HepG2 (cell line): ENCODE measurements at regions not wholly inside any gene's neighbourhood (a gene's known extent, or its start where the extent isn't known, plus 50 kb on each side); places are given as distances from the start of the nearest gene placed in this dataset.

ENCODE experiments used
- HDAC2 ChIP-seq: sonication (generic); formaldehyde crosslinking; IDR thresholded peaks from 2 replicates; pipeline ENCODE4 v1.4.0; 2020; ENCODE audit warnings: missing genetic modification reagents
- HOXA7 ChIP-seq: sonication (generic); formaldehyde crosslinking; IDR thresholded peaks from 2 replicates; pipeline ENCODE4 v1.8.1; 2022; ENCODE audit warnings: mild to moderate bottlenecking, missing genetic modification reagents, moderate library complexity
- MLLT10 ChIP-seq: sonication (generic); formaldehyde crosslinking; IDR thresholded peaks from 2 replicates; pipeline ENCODE4 v1.4.0; 2020; ENCODE audit warnings: missing genetic modification reagents
- NCOA2 ChIP-seq: sonication (generic); formaldehyde crosslinking; IDR thresholded peaks from 2 replicates; pipeline ENCODE4 v1.8.0; 2022; ENCODE audit warnings: inconsistent platforms
- PHF21A ChIP-seq: sonication (generic); formaldehyde crosslinking; IDR thresholded peaks from 2 replicates; pipeline ENCODE4 v1.5.0; 2020; ENCODE audit warnings: mild to moderate bottlenecking, missing genetic modification reagents
- SMARCE1 ChIP-seq: fragments of 450-650 bp; IDR thresholded peaks from 2 replicates; pipeline ENCODE4 v1.6.1; 2017; ENCODE audit warnings: borderline replicate concordance
- ZHX1 ChIP-seq: sonication (generic); formaldehyde crosslinking; IDR thresholded peaks from 2 replicates; pipeline ENCODE4 v1.8.1; 2022; ENCODE audit warnings: low read depth, mild to moderate bottlenecking, missing genetic modification reagents
- ZNF317 ChIP-seq: sonication (generic); formaldehyde crosslinking; IDR thresholded peaks from 2 replicates; pipeline ENCODE4 v1.5.0; 2020; ENCODE audit warnings: mild to moderate bottlenecking, missing genetic modification reagents
- TF ChIP-seq, protein P1 (sequence below): fragments of 450-650 bp; IDR thresholded peaks from 2 replicates; pipeline ENCODE4 v1.6.1; 2017; ENCODE audit warnings: mild to moderate bottlenecking
- TF ChIP-seq, protein P2 (sequence below): sonication (generic); formaldehyde crosslinking; IDR thresholded peaks from 2 replicates; pipeline ENCODE4 v1.4.0; 2020; ENCODE audit warnings: missing genetic modification reagents
- TF ChIP-seq, protein P3 (sequence below): sonication (generic); formaldehyde crosslinking; IDR thresholded peaks from 2 replicates; pipeline ENCODE4 v1.5.1; 2020; ENCODE audit warnings: mild to moderate bottlenecking, missing genetic modification reagents, borderline replicate concordance

GRCh38 chr14:54106661-54107377, 150.2 kb upstream of the BMP4 start (continued):
- no peak for TF ChIP-seq ZHX1 (CRISPR knock-in tag)
- TF ChIP-seq, protein P1, sequence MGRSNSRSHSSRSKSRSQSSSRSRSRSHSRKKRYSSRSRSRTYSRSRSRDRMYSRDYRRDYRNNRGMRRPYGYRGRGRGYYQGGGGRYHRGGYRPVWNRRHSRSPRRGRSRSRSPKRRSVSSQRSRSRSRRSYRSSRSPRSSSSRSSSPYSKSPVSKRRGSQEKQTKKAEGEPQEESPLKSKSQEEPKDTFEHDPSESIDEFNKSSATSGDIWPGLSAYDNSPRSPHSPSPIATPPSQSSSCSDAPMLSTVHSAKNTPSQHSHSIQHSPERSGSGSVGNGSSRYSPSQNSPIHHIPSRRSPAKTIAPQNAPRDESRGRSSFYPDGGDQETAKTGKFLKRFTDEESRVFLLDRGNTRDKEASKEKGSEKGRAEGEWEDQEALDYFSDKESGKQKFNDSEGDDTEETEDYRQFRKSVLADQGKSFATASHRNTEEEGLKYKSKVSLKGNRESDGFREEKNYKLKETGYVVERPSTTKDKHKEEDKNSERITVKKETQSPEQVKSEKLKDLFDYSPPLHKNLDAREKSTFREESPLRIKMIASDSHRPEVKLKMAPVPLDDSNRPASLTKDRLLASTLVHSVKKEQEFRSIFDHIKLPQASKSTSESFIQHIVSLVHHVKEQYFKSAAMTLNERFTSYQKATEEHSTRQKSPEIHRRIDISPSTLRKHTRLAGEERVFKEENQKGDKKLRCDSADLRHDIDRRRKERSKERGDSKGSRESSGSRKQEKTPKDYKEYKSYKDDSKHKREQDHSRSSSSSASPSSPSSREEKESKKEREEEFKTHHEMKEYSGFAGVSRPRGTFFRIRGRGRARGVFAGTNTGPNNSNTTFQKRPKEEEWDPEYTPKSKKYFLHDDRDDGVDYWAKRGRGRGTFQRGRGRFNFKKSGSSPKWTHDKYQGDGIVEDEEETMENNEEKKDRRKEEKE, result no peak
- no peak for TF ChIP-seq ZNF317 (CRISPR knock-in tag)
- no peak for TF ChIP-seq HOXA7 (CRISPR knock-in tag)
- TF ChIP-seq PHF21A (CRISPR knock-in tag), result 0 out of 2 replicates have a peak, but pooled peaks have one; percentile 16
- TF ChIP-seq, protein P2, sequence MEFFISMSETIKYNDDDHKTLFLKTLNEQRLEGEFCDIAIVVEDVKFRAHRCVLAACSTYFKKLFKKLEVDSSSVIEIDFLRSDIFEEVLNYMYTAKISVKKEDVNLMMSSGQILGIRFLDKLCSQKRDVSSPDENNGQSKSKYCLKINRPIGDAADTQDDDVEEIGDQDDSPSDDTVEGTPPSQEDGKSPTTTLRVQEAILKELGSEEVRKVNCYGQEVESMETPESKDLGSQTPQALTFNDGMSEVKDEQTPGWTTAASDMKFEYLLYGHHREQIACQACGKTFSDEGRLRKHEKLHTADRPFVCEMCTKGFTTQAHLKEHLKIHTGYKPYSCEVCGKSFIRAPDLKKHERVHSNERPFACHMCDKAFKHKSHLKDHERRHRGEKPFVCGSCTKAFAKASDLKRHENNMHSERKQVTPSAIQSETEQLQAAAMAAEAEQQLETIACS (CRISPR knock-in tag), result no peak
- TF ChIP-seq MLLT10 (CRISPR knock-in tag), result no peak
- TF ChIP-seq HDAC2 (CRISPR knock-in tag), result peak; percentile 31; the same call in 1 of the 2 replicates
- TF ChIP-seq, protein P3, sequence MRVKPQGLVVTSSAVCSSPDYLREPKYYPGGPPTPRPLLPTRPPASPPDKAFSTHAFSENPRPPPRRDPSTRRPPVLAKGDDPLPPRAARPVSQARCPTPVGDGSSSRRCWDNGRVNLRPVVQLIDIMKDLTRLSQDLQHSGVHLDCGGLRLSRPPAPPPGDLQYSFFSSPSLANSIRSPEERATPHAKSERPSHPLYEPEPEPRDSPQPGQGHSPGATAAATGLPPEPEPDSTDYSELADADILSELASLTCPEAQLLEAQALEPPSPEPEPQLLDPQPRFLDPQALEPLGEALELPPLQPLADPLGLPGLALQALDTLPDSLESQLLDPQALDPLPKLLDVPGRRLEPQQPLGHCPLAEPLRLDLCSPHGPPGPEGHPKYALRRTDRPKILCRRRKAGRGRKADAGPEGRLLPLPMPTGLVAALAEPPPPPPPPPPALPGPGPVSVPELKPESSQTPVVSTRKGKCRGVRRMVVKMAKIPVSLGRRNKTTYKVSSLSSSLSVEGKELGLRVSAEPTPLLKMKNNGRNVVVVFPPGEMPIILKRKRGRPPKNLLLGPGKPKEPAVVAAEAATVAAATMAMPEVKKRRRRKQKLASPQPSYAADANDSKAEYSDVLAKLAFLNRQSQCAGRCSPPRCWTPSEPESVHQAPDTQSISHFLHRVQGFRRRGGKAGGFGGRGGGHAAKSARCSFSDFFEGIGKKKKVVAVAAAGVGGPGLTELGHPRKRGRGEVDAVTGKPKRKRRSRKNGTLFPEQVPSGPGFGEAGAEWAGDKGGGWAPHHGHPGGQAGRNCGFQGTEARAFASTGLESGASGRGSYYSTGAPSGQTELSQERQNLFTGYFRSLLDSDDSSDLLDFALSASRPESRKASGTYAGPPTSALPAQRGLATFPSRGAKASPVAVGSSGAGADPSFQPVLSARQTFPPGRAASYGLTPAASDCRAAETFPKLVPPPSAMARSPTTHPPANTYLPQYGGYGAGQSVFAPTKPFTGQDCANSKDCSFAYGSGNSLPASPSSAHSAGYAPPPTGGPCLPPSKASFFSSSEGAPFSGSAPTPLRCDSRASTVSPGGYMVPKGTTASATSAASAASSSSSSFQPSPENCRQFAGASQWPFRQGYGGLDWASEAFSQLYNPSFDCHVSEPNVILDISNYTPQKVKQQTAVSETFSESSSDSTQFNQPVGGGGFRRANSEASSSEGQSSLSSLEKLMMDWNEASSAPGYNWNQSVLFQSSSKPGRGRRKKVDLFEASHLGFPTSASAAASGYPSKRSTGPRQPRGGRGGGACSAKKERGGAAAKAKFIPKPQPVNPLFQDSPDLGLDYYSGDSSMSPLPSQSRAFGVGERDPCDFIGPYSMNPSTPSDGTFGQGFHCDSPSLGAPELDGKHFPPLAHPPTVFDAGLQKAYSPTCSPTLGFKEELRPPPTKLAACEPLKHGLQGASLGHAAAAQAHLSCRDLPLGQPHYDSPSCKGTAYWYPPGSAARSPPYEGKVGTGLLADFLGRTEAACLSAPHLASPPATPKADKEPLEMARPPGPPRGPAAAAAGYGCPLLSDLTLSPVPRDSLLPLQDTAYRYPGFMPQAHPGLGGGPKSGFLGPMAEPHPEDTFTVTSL (CRISPR knock-in tag), result 0 out of 2 replicates have a peak, but pooled peaks have one; percentile 24
- peak; percentile 58 for TF ChIP-seq NCOA2
- TF ChIP-seq SMARCE1, result no peak
